ENCODE measurements at regions not wholly inside any gene's neighbourhood (a gene's known extent, or its start where the extent isn't known, plus 50 kb on each side); places are given as distances from the start of the nearest gene placed in this dataset.

DNA sequence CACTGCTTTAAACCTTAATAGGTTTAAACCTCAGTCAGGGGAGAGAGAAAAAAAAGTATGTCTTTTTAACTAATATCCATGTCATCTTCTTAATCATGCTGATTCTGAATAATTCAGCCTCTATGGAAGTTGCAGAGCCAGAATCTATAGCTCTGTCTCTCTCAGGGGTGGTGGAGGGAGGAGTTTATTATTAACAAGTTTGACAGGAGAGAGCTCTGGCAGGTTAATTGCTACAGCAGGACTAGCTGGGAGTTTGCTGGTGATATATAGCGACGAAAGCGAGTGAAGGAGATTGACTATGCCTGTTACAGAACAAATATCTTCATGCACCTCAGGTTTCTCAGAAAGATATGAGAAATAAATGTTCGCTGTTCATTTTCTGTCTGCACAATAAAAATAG is 586.4 kb downstream of the TLE4 start:
- no peak for DNase-seq

DNA sequence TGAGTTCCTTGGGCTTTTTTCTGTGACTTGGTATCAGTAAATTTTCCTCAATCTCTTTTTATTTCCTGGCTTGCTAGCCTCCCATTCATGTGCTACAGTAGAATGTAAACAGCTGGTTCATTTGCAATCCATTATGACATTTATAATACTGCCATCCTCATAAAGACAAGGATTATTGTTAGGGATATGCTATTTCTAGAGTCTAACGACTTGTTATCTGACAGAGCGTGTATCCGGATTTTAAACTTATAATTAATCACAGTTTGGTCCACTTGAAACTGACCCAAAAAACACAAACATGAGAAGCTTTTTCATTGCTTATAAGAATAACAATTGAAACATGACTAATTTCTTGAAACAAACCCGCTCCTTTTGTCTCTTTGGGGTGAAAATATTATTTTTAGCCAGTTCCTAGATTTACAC is 585.8 kb downstream of the TLE4 start:
- DNase-seq: no peak

DNA sequence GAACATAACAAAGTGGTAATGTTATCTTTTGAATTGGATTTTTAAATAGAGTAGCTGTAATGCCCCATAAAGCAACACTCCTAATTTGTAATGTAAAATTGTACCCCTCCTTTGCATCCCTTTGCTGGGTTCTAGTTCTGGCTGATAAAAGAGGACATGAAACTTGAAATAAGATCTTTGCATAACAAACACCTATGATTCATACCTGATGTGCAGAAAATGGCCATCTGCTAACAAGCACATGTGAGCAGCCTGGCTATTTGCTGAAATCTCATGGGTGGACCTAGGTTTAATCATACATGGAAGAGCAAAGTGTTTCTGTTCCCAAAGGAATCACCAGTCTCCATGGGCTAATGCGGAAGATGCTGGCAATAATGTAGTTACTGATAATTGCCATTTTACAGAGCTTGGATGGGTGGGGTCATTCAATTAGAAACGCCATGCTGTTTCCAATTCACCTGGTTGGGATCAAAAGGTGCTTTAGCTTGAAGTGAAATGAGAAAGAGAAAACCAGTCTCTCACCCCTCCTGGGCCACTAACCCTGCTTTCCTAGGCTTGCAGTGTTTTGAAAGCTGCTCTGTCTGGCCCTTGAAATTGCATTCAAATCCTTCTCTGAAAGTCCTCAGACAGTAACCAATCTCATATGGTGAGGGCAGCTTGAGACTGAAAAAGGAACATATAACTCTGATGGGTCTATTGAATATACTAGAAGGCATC is 585.1 kb downstream of the TLE4 start:
- no peak for DNase-seq

DNA sequence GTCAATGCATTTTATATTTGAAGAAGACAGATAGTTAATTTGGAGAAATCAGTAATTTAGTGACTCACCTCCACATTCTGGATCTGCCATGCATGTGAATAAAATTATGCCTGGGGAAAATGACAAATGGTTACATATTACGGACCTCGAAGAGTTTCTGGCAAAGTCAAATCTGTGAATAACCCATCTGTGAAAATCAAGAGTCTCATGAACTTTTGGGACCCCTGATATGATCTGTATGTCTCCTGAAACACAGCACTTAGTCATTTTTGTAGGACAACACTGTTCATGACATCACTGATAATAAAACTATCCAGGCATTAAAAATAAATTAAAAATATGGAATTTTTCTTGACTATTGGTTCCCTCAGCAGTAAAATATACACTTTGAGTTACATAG is 584.5 kb downstream of the TLE4 start:
- no peak for DNase-seq

DNA sequence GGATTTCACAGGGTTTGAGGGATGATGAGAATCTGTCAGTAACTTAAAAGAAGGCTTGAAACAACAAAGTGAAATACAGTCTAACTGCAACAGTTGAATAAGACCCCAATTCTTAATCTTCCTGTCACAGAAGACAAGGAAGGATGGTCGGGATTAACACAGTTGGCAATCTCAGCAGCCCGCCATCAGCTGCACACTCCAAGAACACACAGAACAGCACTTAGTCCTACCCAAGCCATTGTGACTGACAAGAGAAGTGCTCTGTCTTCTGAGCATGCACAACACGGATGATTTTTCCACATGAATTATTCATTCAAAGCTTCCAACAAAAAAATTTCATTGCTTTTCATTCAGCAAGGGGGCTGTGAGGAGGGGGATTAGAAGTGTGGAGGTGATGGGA is 576.1 kb downstream of the TLE4 start:
- no peak for DNase-seq

DNA sequence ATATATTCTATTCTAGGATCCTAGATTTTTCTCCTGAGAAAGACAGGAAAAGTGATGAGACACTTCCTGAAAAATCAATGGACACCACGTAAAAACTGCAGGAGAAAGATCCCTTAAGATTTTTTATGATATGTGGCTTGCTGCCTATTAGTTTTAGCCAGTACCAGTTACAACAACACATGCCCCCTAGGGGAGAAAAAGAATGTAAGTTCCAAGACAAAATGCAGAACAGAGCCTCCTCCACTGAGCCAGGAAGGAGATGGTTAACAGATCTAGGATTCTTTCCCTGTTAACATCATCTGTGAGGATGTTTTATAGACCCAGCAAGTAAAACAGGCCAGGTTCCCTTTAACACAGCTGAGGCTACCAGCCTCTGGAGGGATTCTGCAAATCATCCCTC is 574.7 kb downstream of the TLE4 start:
- no peak for DNase-seq

DNA sequence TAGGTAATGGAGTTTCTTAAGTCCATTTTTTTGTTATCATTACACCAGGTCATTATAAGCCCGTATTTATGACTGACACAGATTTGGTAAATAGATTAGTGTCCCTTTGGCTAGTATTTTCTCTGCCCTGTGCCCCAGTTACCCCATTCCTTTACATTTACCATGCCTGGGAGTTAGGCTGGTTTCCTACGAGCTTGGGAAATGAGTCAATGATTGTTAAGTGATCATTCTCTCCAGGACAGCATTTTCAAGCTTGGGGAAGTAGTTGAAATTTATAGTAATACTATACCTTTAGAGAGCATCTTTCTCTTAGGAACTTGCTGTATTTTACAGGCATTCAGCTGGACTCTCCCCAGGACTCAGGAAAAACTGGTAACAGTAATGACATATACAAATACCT is 573.1 kb downstream of the TLE4 start:
- no peak for DNase-seq

DNA sequence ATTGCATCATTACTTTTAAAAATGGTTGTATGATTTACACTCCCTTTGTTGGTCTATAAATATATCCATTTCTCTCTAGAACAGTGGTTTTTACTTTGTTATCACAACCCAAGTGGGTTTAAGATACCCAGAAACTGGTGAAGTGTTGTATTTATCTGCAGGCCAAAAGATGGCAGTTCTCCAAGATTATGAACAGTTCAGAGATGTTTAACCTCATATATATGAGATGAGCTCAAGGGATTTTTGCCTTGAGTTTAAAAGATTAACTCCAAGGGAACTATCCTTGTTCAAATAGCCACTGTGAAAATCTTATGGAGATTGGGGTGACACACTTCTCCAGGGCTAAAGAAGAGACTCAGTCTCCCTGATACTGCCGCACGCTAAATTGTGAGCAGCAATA is 572.6 kb downstream of the TLE4 start:
- DNase-seq: no peak

DNA sequence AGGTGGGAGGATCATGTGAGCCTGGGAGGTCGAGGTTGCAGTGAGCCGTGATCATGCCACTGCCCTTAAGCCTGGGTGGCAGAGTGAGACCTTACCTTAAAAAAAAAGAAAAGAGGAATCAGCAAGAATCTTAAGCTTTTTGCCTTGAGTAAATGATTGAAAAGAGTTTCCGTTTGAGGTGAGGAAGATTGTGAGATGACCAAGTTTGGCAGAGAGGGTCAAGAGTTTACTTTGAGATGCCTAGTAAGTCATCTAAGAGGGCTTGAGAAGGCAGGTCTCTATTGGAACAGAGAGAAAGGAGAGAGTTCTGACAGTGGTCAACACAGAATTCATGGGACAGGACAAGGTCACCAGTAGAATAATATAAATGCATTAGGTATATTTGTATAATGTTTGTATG is 572.1 kb downstream of the TLE4 start:
- no peak for DNase-seq

DNA sequence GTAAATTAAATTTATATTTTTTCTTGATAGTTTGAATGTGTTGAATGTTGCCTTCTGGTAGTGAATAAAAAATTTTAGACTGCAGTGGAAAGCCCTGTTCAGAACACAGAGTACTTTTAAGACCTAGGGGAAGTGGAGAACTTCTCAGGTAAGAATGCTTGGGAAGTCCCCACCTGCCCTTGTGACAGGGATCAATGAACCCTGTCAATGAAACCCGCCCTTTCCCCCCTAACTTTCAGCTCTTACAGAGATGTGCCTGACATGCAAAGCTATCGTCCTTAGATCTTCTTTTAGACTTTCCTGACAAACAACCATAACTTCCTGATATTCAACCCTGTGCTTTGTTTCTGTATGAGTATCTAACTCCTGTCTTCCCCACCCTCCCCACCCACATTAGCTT is 562.7 kb downstream of the TLE4 start:
- DNase-seq: no peak

DNA sequence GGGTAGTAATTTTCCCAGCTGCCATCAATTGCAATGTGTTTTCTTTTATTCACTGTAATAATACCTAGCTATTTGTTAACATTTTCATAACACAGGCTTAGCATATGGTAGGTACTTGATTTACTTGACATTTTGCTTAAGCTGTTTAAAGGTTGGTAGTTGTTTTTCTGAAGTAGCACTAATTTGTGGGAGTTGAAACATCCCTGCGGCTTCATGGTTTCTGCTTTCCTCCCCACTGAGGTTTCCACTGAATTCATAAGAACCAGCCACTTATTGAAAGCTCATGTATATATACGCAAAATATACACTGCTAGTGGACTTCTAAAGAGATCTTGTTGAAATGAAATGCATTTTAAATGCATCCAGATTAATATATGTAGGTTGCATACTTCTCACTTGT is 559.9 kb downstream of the TLE4 start:
- DNase-seq: no peak

DNA sequence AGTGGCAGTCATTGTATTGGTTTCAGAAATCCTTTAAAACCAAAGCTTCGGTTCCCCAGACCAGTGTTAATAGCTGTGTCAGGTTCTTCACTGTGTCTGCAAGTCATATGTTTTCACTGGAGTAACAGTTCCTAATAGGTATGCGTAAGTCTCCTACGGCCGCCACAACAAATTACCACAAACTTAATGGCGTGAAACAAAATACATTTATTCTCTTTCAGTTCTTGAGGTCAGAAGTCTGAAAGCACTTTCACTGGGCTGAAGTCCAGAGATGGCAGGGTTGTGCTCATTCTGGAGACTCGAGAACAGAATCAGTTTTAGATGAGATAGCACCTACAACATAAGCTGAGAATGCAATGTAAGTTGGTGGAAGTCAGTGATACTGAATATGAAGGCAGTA is 556.2 kb downstream of the TLE4 start:
- no peak for DNase-seq

DNA sequence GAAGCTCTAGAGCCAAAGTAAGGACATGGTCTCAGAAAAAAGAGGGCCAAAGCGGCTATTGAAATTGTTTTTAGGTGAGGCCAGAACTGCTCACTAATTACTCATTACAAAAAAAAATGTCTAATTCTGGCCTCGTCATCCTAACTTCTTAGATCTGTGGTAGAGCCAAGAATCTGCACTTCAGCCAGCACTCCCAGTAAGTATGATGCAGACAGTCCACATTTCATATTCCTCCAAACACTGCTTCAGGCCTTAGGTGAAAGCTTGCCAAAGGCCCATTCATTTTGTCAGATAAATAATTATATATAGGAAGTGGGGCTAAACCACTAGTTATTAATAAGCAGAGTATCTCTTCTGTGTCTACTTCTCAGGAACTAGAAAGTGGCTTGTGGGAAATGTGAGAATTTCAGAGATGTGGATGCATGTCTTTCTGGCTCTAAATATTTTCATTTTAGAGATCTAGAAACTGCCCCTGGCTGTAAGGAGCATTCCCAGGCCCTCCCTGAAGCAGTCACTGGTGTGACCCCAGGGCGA is 554.0 kb downstream of the TLE4 start:
- no peak for DNase-seq

DNA sequence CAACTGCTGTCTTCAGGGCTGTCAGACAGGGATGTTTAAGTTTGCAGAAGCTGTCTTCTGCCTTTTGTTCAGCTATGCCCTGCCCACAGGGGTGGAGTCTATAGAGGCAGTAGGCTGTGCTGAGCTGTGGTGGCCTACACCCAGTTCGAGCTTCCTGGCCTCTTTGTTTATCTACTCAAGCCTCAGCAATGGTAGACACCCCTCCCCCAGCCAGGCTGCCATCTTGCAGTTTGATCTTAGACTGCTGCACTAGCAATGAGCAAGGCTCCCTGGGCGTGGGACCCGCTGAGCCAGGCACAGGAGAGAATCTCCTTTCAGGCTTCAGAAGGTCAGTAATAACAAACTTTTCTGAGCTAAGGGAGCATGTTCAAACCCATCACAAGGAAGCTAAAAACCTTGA is 545.3 kb downstream of the TLE4 start:
- DNase-seq: no peak

DNA sequence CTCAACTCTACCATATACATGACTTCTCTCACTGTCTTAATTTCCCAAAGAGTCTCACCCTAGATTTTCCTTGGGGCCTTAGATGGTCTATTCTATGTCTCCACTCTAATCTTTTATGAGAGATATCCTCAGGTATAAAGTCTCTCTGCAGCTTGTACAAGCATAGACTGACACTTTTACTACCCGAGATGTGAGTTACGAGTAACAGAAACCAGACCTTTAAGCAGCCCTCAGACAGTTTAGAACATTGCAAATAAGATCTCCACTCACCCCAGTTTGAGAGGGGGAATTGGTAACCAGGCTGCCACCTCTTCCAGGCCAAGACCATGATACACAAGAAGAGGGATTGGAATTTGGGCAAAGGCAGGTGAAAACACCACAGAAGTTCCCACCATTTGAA is 542.5 kb downstream of the TLE4 start:
- DNase-seq: no peak

DNA sequence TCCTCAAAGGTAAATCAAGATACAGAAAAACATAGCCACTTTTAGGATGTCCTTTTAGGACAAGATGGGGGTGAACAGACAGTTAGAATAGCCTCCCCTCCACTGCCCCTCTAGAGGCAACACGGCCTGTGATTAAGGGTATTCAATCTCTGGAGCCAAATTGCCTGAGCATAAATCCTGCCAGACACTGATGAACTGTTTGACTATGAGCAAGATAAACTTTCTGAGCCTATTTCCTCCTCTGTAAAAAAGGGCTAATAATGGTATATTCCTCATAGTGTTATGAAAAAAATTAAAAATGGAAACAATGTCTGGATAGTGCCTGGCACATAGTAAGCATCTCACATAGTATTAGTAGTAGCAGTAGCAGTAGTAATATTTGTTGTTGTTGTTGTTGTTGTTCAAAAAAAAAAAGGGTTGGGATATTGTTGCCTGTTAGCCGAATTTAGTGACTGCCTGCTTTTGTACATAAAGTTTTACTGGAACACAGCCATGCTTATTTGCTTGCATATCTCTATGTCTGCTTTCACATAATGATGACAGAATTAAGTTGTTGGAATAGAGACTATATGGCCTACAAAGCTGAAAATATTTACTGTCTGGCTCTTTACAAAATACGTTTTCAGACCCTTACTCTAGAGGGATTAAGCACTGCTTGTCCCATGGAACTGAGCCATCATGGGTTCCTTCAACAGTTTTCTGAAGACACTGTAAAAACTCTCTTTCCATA is 536.3 kb downstream of the TLE4 start:
- no peak for DNase-seq

DNA sequence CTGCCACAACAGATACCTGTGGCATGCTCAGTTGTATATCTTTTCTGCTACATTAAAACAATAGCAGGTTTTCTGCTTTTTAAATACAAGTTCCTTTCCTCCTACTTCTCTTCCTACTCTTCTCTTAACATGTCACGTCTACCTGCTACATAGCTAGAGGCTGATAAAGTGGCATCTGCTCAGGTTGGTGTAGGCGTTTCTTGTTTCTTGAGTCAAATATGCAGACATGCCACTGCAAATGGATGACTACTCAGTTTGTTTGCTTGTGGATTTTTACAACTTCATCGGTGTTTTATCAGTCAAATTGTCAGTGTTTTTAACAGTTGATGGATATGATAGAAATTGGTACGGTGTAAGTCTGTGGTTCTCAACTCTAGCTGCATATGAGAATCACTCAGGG is 525.7 kb downstream of the TLE4 start:
- no peak for DNase-seq

DNA sequence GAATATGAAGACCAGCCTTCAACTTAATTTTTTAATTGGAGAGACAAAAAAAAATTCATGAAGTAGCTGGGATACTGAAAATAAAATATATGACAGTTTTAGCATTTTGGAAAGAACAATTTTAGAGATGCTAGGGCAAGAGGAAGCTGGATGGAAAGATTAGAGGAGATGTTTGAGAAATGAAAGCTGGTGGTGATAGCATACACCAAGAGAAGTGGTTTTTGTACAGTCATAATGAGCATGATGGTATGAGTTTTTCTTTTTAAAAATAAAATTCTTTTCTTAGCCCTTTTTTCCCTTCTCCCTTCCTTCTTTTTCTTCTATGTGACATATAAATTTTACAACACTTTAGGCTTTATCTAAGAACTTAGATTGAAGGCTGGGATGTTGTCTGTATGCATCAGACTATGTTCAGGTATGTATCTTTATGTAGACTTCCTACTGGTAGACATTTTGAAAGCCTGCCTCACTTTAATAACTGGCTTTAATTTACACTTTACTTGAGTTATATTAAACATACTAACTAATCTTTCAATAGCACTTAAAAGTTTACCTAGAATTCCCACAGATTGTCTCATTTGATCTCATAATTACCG is 522.5 kb downstream of the TLE4 start:
- DNase-seq: no peak

DNA sequence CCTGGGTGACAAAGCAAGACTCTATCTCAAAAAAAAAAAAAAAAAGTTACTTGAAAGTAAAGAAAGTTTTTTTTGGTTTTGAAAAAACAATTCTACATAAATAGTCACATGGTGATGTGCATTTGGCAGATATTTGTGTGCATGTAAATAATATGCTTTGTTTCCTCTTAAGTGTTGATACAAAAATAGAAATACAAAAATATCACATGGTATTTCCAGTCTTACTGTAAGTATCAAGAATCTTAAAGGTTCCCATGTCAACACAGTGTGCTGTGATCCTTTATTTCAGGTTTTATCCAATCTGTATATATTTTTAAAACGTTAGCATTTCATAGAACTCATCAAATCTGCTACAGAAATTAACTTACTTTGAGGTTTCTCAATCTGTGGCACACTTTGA is 521.9 kb downstream of the TLE4 start:
- no peak for DNase-seq

DNA sequence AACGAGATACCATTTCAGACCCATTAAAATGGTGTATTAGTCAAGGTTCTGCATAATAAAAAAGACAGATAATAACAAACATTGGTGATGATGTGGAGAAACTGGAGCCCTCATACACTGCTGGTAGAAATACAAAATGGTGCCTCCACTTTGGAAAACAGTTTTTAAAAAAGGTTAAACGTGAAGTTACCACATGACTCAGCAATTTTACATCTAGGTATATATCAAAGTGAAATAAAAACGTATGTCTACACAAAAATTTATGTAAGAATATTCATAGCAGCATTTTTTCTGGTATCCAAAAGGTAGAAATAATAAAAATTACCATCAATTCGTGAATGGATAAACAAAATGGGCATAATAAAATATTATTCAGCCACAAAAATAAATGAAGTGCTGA is 519.8 kb downstream of the TLE4 start:
- no peak for DNase-seq

DNA sequence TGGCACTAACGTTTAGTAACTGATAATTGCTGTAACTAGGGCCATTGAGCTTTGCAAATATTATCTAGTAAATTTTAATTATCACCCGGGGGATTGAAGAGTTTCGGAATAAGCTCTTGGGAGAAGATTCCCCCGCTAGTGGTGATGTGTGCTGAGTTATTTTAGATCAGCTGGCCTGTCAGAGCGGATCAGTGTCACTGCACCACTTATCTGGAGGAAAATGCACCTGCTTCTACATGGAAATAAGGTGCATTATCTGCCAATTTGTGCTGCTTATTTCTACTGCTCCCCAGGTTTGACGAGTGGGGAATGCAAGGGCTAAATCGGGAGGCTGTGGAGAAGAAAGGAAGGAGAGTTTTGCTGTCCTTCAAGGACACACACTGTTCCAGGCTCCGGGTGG is 518.6 kb downstream of the TLE4 start:
- no peak for DNase-seq

DNA sequence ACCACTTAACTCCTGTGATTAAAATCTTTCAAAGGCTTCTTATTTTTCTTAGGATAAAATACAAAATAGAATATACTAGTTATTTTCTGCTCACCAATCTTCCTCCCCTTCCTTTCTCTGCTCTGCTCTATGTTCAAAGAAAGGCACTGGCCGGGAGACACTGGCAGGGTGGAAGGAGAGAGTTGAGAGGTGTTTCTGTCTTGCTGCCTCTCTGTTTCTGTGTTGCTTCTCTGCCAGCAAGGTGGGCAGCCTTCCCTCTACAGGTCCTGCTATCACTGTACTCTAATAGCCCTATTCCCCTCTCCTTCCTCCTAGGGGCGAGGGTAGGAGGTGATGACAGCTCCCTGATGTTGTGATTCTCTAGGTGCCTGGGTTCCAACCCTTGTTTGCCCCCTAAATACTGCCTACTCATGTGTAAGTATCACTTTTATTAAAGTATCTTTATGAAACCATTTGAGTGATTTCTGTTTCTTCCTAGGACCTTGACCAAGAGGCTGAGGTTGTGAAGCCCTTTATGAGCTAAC is 515.1 kb downstream of the TLE4 start:
- DNase-seq: no peak

DNA sequence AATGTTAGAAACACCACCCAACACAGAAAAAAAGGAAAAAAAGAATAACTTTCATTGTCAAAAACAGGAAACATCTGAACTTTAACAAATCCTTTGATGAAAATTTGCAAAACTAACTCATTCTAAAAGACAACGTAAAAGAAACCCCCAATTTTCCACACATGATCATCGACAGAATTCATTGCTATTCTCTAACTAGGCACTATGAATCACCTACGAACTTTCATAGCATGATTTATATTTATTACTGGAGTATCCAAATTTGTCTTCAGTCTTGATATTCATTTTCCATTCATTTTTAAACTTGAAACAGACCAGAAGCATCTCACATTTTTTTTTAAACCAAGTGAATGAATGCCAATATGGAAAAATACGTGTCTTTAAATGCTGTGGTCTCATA is 514.6 kb downstream of the TLE4 start:
- no peak for DNase-seq

DNA sequence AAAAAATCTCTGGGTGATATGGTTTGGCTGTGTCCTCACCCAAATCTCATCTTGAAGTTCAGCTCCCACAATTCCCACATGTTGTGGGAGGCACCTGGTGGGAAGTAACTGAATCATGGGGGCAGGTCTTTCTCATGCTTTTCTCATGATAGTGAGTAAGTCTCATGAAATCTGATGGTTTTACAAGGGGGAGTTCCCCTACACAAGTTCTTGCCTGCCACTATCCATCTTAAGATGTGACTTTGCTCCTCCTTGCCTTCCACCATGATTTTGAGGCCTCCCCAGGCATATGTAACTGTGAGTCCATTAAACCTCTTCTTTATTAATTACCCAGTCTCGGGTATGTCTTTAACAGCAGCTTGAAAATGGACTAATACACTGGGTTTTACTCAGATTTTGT is 513.9 kb downstream of the TLE4 start:
- no peak for DNase-seq

Measured in NCI-H2107 (cell line).